Frontal cortex (tissue), 3 donors: ENCODE measurements at regions not wholly inside any gene's neighbourhood (a gene's known extent, or its start where the extent isn't known, plus 50 kb on each side); places are given as distances from the start of the nearest gene placed in this dataset.

Experiments
- DNase-seq, 2 donors: peaks; one replicate each; pipeline ENCODE4 v3.0.0; 2012; ENCODE audit warnings: low spot score in 2 of 2
- FAIRE-seq: peaks from 2 replicates; lab custom pipeline; 2012; peaks lifted over from hg19 to GRCh38; lab: Jason Lieb, UNC
- donor health status: control.
- donor health status: control.
- donor health status: control.

GRCh38 chr3:30384546-30385072, 221.8 kb upstream of the TGFBR2 start:
- FAIRE-seq (no peak), DNase-seq (no peak)

GRCh38 chr3:30393079-30393478, 213.3 kb upstream of the TGFBR2 start:
- DNase-seq: no peak
- FAIRE-seq: no peak

GRCh38 chr3:30397030-30397429, 209.4 kb upstream of the TGFBR2 start:
- DNase-seq (no peak), FAIRE-seq (no peak)

- DNase-seq (no peak), FAIRE-seq (no peak)
Measured at GRCh38 chr3:30399394-30400181, 206.8 kb upstream of the TGFBR2 start.

GRCh38 chr3:30400926-30401325, 205.5 kb upstream of the TGFBR2 start:
- FAIRE-seq (no peak), DNase-seq (no peak)

- DNase-seq: no peak
- no peak for FAIRE-seq
Measured at GRCh38 chr3:30401971-30402370, 204.4 kb upstream of the TGFBR2 start.

- no peak for DNase-seq
- no peak for FAIRE-seq
Measured at GRCh38 chr3:30407651-30408050, 198.8 kb upstream of the TGFBR2 start.

- DNase-seq (no peak), FAIRE-seq (no peak)
Measured at GRCh38 chr3:30408105-30408557, 198.3 kb upstream of the TGFBR2 start.

- FAIRE-seq: no peak
Measured at GRCh38 chr3:30418443-30418842, 188.0 kb upstream of the TGFBR2 start.

GRCh38 chr3:30421266-30421665, 185.1 kb upstream of the TGFBR2 start:
- DNase-seq (no peak), FAIRE-seq (no peak)

More at GRCh38 chr3:30418443-30418842, 188.0 kb upstream of the TGFBR2 start:
- no peak for DNase-seq

- DNase-seq (peak in 1 of 2 donors; percentile 4), FAIRE-seq (no peak)
Measured at GRCh38 chr3:30426293-30426993, 180.0 kb upstream of the TGFBR2 start.

- DNase-seq (no peak), FAIRE-seq (no peak)
Measured at GRCh38 chr3:30428251-30428650, 178.2 kb upstream of the TGFBR2 start.

- no peak for FAIRE-seq
- DNase-seq: no peak
Measured at GRCh38 chr3:30435861-30436331, 170.5 kb upstream of the TGFBR2 start.

GRCh38 chr3:30437171-30437601, 169.2 kb upstream of the TGFBR2 start:
- DNase-seq: peak in 1 of 2 donors; percentile 2
- no peak for FAIRE-seq

GRCh38 chr3:30438126-30438525, 168.3 kb upstream of the TGFBR2 start:
- FAIRE-seq: no peak

GRCh38 chr3:30439451-30440053, 166.8 kb upstream of the TGFBR2 start:
- DNase-seq (no peak), FAIRE-seq (no peak)

More at GRCh38 chr3:30438126-30438525, 168.3 kb upstream of the TGFBR2 start:
- no peak for DNase-seq

- no peak for DNase-seq
- no peak for FAIRE-seq
Measured at GRCh38 chr3:30440147-30440604, 166.2 kb upstream of the TGFBR2 start.

- DNase-seq (no peak), FAIRE-seq (no peak)
Measured at GRCh38 chr3:30440880-30441279, 165.5 kb upstream of the TGFBR2 start.

GRCh38 chr3:30443756-30444673, 162.4 kb upstream of the TGFBR2 start:
- no peak for DNase-seq

More at GRCh38 chr3:30443756-30444673, 162.4 kb upstream of the TGFBR2 start:
- FAIRE-seq: no peak
